Right renal cortex interstitium (tissue), 3 donors: ENCODE measurements at regions not wholly inside any gene's neighbourhood (a gene's known extent, or its start where the extent isn't known, plus 50 kb on each side); places are given as distances from the start of the nearest gene placed in this dataset.
"Not testable (repeated sequence)": the region's sequence is repeated elsewhere in the genome, so short reads cannot be mapped to it uniquely, and the experiment has no call there.

ENCODE experiments used
- DNase-seq, 3 donors: peaks; one replicate each; pipeline ENCODE4 v3.0.0-alpha.2; 2013; ENCODE audit warnings: low read depth in 3 of 3, low spot score in 2 of 3

GRCh38 chr10:60524541-60524940 lies 134.9 kb upstream of the ANK3 start:
- no peak for DNase-seq

DNA sequence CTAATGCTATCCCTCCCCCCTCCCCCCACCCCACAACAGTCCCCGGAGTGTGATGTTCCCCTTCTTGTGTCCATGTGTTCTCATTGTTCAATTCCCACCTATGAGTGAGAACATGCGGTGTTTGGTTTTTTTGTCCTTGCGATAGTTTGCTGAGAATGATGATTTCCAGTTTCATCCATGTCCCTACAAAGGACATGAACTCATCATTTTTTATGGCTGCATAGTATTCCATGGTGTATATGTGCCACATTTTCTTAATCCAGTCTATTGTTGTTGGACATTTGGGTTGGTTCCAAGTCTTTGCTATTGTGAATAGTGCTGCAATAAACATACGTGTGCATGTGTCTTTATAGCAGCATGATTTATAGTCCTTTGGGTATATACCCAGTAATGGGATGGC lies 133.7 kb upstream of the ANK3 start:
- DNase-seq, result not testable (repeated sequence)

DNA sequence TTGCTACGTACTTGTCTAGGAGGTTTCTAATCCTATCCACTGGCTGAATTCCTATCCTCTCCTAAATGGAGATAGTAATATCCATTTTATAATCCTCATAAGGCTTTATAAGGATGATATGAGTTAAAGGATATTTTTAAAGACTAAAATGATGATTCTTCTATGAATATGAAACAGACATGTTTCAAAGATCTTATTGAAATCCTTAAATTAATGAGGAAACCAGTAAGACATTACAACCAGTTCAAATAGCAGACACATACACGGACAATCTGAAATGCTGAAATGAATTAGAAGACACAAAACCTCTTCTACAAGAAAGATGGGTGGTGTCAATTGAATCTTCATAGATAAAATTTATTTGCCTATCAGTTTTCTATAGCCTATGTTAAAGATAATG lies 132.9 kb upstream of the ANK3 start:
- no peak for DNase-seq

DNA sequence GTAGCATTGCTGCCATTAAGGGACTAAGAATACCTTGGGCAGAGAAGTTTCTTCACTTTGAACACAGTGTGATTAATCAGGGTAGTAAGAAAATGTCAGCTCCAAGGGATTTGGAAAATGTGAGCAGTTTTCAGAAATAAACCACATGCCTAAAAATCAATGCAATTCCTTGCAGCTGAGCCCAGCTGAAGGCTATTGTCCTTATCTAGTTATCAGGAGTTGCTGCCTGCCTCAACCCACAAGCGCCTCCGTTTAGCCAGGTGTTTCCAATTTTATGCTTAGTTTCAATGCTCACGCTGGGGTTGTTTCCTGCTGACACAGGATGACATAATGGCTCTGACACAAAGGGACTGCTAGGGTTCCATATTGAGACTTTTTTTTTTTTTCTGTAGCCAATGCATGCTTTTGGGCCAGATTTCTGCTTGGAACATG lies 132.3 kb upstream of the ANK3 start:
- no peak for DNase-seq

DNA sequence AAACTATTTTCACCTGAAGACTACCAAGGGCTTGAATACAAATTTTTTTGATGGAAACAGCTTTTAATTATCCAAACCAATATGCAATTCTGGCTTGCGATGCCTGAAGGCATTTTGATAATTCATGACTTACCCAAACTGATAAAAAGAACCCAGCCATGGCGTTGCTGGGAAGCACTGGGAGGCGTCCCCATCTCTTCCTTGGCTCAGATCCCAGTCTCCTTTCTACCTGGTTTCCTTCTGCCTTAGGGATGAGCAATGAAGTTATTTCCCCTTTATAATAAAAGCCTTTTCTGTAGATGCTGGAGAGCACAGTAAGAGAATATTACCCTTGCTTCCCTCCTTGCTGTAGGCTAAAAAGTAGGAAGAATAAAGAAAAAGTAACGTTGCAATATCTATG lies 129.1 kb upstream of the ANK3 start:
- DNase-seq, result no peak

DNA sequence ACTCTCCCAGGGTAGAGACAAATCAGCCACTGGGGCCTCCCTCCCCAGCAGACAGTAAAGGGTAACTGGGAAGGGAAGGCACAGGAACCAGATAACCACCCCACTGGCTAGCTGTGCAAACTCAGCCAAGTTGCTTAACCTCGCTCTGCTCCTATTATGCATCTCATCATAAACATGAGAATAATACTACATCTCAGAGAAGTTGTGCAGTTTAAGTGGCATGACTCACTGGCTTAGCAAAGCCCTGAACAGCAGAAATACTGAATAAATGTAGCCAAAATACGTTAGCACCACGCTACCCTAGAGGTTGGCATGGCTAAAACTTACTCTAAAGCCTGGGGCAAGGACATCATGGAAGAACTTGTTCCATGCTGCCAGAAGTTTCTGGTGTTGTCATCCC lies 128.1 kb upstream of the ANK3 start:
- DNase-seq, result no peak

GRCh38 chr10:60513281-60513680 lies 123.6 kb upstream of the ANK3 start:
- DNase-seq, result no peak

DNA sequence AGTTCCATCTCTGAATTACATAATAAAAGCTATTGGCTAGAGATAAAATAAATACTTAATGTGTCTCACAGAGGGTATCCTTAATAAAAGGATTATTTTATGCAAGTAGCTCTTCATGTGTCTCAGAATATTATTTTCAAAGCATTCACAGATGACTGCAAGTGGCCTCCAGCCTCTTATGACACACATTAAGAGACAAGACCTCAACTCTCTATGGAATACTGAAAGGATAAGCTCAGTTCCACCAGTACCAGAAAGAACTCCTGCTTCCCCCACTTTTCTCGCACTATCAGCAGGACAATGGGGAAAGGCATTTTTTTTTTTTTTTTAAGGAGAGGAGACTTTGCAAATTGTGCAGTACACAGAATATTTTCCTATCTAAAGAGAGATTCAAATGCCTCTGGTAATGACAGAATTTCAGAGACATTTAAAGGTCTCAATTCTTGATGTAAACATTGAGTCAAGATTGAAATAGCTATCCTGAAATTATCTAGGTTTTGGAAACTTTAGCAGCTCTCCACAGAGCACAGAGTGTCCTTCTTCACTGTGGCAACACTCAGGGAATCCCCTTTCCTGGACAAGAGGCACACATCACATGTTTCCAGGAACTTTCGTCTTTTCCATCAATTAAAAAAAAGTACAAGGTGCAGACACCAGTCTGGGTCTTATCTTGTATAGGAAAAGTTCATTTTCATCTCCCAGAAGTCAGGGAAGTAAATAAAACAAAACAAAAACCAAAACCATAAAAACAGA lies 122.0 kb upstream of the ANK3 start:
- DNase-seq, result no peak

DNA sequence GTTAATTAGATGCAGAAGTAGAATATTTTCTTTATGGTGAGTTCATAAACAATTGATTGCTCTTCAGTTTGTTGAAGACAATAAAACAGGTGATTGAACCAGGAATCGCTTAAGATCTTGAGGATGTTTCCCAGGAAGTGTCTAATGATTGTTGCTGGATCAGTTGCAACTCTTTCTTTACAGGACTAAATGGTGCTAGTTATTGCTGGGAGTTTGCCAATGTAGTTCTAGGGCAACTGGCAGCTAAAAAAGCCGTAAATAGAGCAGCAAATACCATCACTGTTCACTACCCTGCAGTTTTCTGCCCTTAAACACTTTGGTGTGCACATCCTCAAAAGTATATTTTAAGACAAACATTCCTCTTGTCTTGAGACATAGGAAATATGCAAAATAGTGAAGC lies 119.2 kb upstream of the ANK3 start:
- DNase-seq, result no peak

DNA sequence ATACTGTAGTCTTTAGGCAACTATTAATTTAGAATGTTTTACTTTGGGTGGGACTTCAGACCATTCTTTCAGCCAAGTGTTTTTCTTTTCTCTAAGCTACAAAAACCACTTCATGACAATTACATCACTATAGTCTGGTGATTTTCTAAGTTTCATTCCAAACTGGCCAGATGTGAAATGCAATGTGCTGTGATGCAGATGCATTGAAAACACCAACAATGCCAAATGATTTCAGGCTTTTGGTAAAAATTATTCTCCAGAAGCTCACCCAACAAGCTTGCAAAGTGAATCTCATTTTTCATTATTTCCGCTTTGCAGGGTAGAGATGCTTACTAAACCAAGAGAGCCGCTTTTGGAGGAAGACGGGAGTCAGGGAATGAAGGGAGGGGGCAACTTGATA lies 118.4 kb upstream of the ANK3 start:
- no peak for DNase-seq

GRCh38 chr10:60502621-60503020 lies 112.9 kb upstream of the ANK3 start:
- DNase-seq, result no peak

DNA sequence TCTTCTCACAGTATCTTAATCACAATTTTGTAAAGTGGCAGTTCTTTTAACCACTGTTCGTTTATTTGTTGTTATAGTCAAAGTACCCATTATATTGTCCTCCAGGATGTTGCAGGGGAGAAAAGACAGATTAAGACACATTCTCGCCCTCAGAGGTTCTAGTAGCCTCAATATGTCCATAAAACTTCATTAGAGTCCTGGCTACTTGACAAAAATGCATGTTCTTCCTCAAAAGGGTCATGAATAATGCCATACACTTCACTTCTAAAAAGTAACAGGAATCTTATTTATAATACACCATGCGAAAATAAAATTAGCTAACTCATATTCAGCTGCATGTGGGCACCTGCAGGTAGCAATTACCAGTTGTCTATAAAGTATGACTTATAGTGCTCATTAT lies 109.3 kb upstream of the ANK3 start:
- no peak for DNase-seq

DNA sequence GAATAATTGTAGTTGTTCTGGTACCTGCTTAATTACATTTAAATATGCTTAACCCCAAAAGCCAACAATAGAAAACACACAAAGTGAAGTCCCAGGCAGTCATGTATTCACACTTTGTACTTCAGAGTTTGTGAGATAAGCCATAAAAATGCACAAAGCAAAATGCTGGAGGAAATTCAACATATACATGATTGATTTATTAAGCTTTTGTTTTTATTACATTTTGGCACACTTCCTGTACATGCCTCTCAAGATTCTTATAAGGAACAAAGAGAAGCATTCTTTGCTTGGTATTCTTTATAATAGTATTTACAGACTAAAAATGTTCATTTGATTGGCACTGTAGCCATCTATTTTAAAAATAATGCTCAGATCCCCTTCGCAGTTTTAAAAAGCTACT lies 107.7 kb upstream of the ANK3 start:
- DNase-seq, result no peak

GRCh38 chr10:60496181-60496580 lies 106.5 kb upstream of the ANK3 start:
- no peak for DNase-seq

GRCh38 chr10:60495338-60496055 lies 105.8 kb upstream of the ANK3 start:
- no peak for DNase-seq

GRCh38 chr10:60494774-60495173 lies 105.1 kb upstream of the ANK3 start:
- DNase-seq, result no peak

DNA sequence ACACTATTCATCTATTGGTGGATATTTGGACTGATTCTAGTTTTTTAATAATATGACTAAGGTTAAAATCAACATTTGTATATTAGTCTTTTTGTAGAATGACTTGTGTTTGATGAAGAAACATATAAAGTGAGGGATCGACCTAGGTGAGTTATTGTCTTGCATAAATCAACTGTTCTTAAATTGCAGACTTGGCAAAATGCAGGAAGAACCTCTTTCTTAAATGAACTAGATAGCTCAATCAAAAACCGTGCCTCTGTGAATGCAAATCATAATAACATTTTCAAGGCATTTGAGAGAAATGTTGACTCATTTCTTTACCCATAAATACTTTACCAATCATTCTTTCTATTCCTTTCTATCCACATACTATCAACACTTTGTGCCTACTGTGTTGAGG lies 101.5 kb upstream of the ANK3 start:
- DNase-seq, result no peak

DNA sequence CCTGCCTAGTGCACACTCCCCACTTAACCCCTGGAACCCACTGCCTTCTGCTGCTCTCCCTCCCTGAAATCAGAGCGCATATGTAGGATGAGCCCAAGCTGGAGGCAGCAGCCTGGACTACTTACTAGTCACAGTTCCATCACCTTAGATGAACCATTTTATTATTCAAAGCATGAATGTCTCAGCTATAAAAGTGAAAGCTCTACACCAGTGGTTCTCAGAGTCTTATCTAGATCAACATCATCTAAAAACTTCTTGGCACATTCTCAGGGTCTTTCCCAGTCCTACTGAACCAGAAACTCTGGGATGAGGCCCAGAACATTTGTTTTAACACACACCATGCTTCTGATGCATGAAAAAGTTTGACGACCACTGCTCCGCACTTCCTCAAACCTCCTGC lies 100.3 kb upstream of the ANK3 start:
- no peak for DNase-seq

DNA sequence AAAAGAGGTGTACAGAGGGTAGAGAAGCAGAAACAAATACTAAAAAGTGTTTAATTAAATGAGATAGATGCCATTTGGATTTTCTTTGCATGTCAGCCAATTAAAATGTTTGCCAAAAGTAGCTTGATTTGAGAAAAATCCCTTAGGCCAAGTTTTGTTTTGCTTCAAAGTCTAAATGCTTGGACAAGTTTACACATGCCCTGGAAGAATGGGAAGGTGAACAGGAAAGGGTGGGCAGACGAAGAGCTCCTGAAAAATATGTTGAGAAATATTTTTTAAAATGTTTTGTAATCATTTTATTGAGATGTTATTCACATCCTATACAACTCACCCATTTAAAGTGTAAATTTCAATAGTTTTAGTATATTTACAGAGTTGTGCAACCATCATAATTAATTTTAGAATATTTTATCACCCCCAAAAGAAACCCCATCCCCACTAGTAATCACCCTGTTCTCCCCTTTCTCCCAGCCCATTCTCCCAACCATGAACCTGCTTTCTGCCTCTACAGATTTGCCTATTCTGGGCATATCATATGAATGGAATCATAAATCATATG lies 98.5 kb upstream of the ANK3 start:
- DNase-seq, result no peak

GRCh38 chr10:60487543-60487942 lies 97.9 kb upstream of the ANK3 start:
- no peak for DNase-seq

DNA sequence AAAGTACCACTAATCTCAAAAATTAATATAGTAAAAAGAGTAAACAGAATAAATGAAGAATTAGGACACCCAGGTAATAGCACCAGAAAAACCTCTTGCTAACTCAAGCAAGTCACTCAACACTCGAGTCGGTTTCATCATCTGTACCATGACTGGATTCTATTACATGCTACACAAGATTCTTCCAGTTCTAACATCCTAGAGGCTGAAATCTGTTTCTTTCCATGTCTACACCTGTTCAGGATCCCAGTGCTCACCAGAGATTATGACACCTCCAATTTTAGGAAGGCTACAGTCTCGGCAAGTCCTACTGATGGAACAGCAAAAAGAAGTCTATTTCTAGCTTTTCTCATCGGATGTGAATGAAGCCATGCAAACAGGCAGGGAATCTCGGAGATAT lies 95.3 kb upstream of the ANK3 start:
- DNase-seq, result no peak

DNA sequence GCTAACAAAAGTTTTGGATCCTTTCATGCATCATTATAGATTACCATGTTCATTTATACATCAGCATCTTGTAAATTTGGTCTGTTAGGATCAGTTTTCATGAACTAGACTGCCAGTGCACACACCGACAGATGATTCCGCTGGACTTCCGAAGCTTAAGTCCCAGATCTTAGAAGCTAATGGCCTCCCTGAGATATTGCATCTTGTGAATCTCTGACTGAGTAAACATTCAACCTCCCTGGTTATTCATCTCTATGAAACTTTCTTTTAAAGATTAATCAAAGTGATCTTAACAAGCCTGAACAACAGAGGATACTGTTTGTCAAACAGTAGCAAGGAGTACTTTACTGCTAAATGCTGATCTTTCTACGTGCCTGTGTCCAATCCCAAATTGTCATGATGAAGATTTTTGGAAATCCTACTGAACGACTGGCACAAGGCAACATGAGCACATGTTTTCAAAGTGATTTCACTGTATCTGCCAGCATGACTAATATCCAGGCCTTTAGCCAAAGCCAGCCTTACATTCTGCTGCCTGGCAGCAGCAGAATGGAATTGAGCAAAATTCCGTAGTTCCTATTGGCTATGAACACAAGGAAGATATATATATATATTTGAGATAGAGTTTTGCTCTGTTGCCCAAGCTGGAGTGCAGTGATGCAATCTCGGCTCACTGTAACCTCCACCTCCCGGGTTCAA lies 91.3 kb upstream of the ANK3 start:
- no peak for DNase-seq
